DND-41 (cell line): ENCODE measurements at regions not wholly inside any gene's neighbourhood (a gene's known extent, or its start where the extent isn't known, plus 50 kb on each side); places are given as distances from the start of the nearest gene placed in this dataset.

Experiments used
- ATAC-seq: fragments of 200-7000 bp; cut with Tn5 transposase; 3 replicates; pipeline ENCODE4 v1.9.1; 2021; ENCODE audit warnings: low read depth; ENCODE audit not compliant: insufficient read depth
- DNase-seq: peaks from one replicate; pipeline ENCODE4 v3.0.0-alpha.2; 2020
- H2AFZ ChIP-seq: 2 replicates; pipeline ENCODE4 v1.6.0; 2012; ENCODE audit warnings: low read depth, low read length
- H3K27ac ChIP-seq: 2 replicates; pipeline ENCODE4 v1.5.1; 2012; ENCODE audit warnings: low read length, inconsistent platforms
- H3K27me3 ChIP-seq: fragments of 200-600 bp; sonication (generic); 2 replicates; pipeline ENCODE4 v1.6.0; 2012; ENCODE audit warnings: low read length, mild to moderate bottlenecking, inconsistent platforms; ENCODE audit not compliant: insufficient read depth, poor library complexity
- H3K36me3 ChIP-seq: 2 replicates; pipeline ENCODE4 v1.5.1; 2012; ENCODE audit warnings: low read length, inconsistent platforms; ENCODE audit not compliant: insufficient read depth
- H3K4me1 ChIP-seq: 2 replicates; pipeline ENCODE4 v1.5.1; 2012; ENCODE audit warnings: mild to moderate bottlenecking, low read length; ENCODE audit not compliant: insufficient read depth
- H3K4me2 ChIP-seq: 2 replicates; pipeline ENCODE4 v1.6.0; 2012; ENCODE audit warnings: mild to moderate bottlenecking, moderate library complexity, low read length, inconsistent platforms; ENCODE audit not compliant: insufficient read depth
- H3K4me3 ChIP-seq, 2 experiments: fragments of 200-600 bp in 1 of 2; shearing (Covaris generic) in 1 of 2; 2 replicates each; pipeline ENCODE4 v1.5.1; 2012 to 2016; ENCODE audit warnings: inconsistent platforms in 2 of 2, low read length in 2 of 2, mild to moderate bottlenecking in 2 of 2, low read depth in 1 of 2, moderate library complexity in 1 of 2
- H3K79me2 ChIP-seq: 2 replicates; pipeline ENCODE4 v1.6.0; 2012; ENCODE audit warnings: low read length, inconsistent platforms; ENCODE audit not compliant: insufficient read depth
- H3K9ac ChIP-seq: 2 replicates; pipeline ENCODE4 v1.6.0; 2012; ENCODE audit warnings: low read depth, mild to moderate bottlenecking, inconsistent platforms, low read length, moderate library complexity
- H3K9me3 ChIP-seq: 2 replicates; pipeline ENCODE4 v1.5.1; 2012; ENCODE audit warnings: low read length, moderate library complexity, mild to moderate bottlenecking, inconsistent platforms; ENCODE audit not compliant: insufficient read depth, severe bottlenecking
- H4K20me1 ChIP-seq: 2 replicates; pipeline ENCODE4 v1.6.0; 2012; ENCODE audit warnings: low read length; ENCODE audit not compliant: insufficient read depth
- CTCF ChIP-seq: IDR thresholded peaks from 2 replicates; pipeline ENCODE4 v1.5.1; 2012; ENCODE audit warnings: borderline replicate concordance, low read length, moderate library complexity, mild to moderate bottlenecking; ENCODE audit not compliant: poor library complexity, severe bottlenecking; ENCODE audit errors: extremely low read depth
- EZH2 ChIP-seq: IDR thresholded peaks from 3 replicates; pipeline ENCODE4 v1.6.1; 2012; ENCODE audit warnings: borderline replicate concordance, low read depth, mild to moderate bottlenecking, moderate library complexity, low read length, inconsistent platforms; ENCODE audit not compliant: severe bottlenecking

GRCh38 chr4:83728191-83728590 lies 192.3 kb downstream of the GPAT3 start:
- H3K27me3 ChIP-seq = peaks cover 2% of the 10 kb centered on the region
- no peak overlapping the region for H2AFZ ChIP-seq
- H3K79me2 ChIP-seq = no peaks in the 10 kb centered on the region
- no peaks in the 10 kb centered on the region for H3K9me3 ChIP-seq
- no peaks in the 10 kb centered on the region for H3K4me1 ChIP-seq
- H3K9ac ChIP-seq = no peak overlapping the region
- ATAC-seq = no peak
- no peaks in the 10 kb centered on the region for H3K36me3 ChIP-seq
- no peak overlapping the region for H3K4me2 ChIP-seq
- no peak overlapping the region for H3K4me3 ChIP-seq
- H4K20me1 ChIP-seq = no peaks in the 10 kb centered on the region
- no peak overlapping the region for H3K27ac ChIP-seq
- DNase-seq = no peak
- TF ChIP-seq EZH2 (no peak), CTCF (no peak)

DNA sequence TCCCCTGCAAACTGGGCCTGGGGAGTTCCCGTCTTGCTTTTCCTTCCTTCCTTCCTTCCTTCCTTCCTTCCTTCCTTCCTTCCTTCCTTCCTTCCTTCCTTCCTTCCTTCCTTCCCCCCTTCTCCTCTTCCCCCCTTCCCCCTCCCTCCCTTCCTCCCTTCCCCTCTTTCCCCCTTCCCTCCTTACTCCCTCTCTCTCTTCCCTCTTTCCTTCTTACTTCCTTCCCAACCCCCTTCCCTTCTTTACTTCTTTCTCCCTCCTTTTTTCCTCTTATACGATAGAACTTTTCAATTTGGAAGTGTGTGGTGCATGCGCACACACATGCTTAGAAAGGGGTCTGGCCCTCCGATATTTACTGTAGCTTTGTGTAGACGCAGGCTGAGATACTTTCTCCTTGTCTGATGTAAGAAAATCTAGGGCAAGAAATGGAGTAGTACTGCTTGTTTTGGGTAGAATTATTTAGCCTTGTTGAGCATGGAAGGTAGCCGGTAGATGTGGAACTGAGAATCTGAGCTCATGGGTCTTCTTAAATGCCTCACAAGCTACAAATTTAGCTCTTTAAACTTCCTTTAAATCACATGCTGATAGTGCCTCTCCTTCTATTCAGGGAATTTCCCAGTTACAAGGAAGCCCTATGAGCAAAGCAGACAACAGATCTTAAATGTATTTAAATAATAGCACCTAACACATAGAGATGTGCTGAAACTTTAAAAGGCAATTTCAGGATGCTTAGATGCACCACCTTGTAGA lies 189.6 kb downstream of the GPAT3 start:
- no peaks in the 10 kb centered on the region for H3K36me3 ChIP-seq
- H4K20me1 ChIP-seq = no peaks in the 10 kb centered on the region
- H2AFZ ChIP-seq = no peak overlapping the region
- H3K27ac ChIP-seq = no peak overlapping the region
- DNase-seq = no peak
- H3K4me2 ChIP-seq = no peak overlapping the region
- H3K4me1 ChIP-seq = no peaks in the 10 kb centered on the region
- no peak overlapping the region for H3K9ac ChIP-seq
- no peak overlapping the region for H3K4me3 ChIP-seq
- H3K27me3 ChIP-seq = peaks cover 2% of the 10 kb centered on the region
- H3K9me3 ChIP-seq = no peaks in the 10 kb centered on the region
- no peak for ATAC-seq
- no peak for TF ChIP-seq CTCF
- no peaks in the 10 kb centered on the region for H3K79me2 ChIP-seq

GRCh38 chr4:83724485-83725335 lies 188.8 kb downstream of the GPAT3 start:
- H2AFZ ChIP-seq = no peak overlapping the region
- no peak overlapping the region for H3K4me3 ChIP-seq
- H3K27me3 ChIP-seq = peaks cover 2% of the 10 kb centered on the region
- H3K4me1 ChIP-seq = no peaks in the 10 kb centered on the region
- H3K36me3 ChIP-seq = no peaks in the 10 kb centered on the region
- H3K27ac ChIP-seq = no peak overlapping the region
- no peak overlapping the region for H3K4me2 ChIP-seq
- H3K9me3 ChIP-seq = no peaks in the 10 kb centered on the region
- ATAC-seq (no peak), DNase-seq (no peak)
- no peak for TF ChIP-seq CTCF
- no peak for TF ChIP-seq EZH2
- no peaks in the 10 kb centered on the region for H3K79me2 ChIP-seq
- H3K9ac ChIP-seq = no peak overlapping the region
- H4K20me1 ChIP-seq = no peaks in the 10 kb centered on the region
